Thyroid gland (tissue), 4 donors: ENCODE measurements at regions not wholly inside any gene's neighbourhood (a gene's known extent, or its start where the extent isn't known, plus 50 kb on each side); places are given as distances from the start of the nearest gene placed in this dataset.

Experiments used
- CTCF ChIP-seq, 6 experiments: fragments of 200-600 bp in 3 of 6; fragments of 450-650 bp in 3 of 6; sonication (generic) in 3 of 6; IDR thresholded peaks; one replicate each; pipeline ENCODE4 v1.5.1; 2016 to 2019; ENCODE audit warnings: antibody characterized with exemption in 6 of 6, mild to moderate bottlenecking in 2 of 6, inconsistent platforms in 1 of 6, moderate library complexity in 1 of 6
- POLR2A ChIP-seq, 2 donors: fragments of 450-650 bp; IDR thresholded peaks; one replicate each; pipeline ENCODE4 v1.6.1; 2017; ENCODE audit warnings: antibody characterized with exemption in 2 of 2, mild to moderate bottlenecking in 2 of 2, moderate library complexity in 1 of 2

- TF ChIP-seq CTCF (IDR thresholded peaks at IDR 0.05) (no peak), POLR2A (IDR thresholded peaks at IDR 0.05) (no peak)
Measured at GRCh38 chr1:57844382-57844980, 420.6 kb upstream of the DAB1 start.
